Fibroblast of skin of right biceps (primary cell): ENCODE measurements at regions not wholly inside any gene's neighbourhood (a gene's known extent, or its start where the extent isn't known, plus 50 kb on each side); places are given as distances from the start of the nearest gene placed in this dataset.

Experiments used
- DNase-seq: peaks from one replicate; pipeline ENCODE4 v3.0.0-alpha.2; 2013

- DNase-seq: no peak
Measured at GRCh38 chr15:39260391-39260790, 320.5 kb upstream of the THBS1 start.

GRCh38 chr15:39260791-39261190, 320.1 kb upstream of the THBS1 start:
- no peak for DNase-seq

GRCh38 chr15:39261397-39262183, 319.3 kb upstream of the THBS1 start:
- DNase-seq: peak; percentile 79

GRCh38 chr15:39262995-39263772, 317.7 kb upstream of the THBS1 start:
- DNase-seq: peak; percentile 87

GRCh38 chr15:39265261-39265660, 315.6 kb upstream of the THBS1 start:
- peak; percentile 53 for DNase-seq

GRCh38 chr15:39266890-39267289, 314.0 kb upstream of the THBS1 start:
- peak; percentile 50 for DNase-seq

GRCh38 chr15:39267685-39268084, 313.2 kb upstream of the THBS1 start:
- DNase-seq: no peak

GRCh38 chr15:39269352-39269751, 311.5 kb upstream of the THBS1 start:
- no peak for DNase-seq

GRCh38 chr15:39269821-39270220, 311.1 kb upstream of the THBS1 start:
- DNase-seq: no peak

- no peak for DNase-seq
Measured at GRCh38 chr15:39270221-39270855, 310.5 kb upstream of the THBS1 start.

GRCh38 chr15:39270934-39271333, 309.9 kb upstream of the THBS1 start:
- DNase-seq: peak; percentile 99

- DNase-seq: no peak
Measured at GRCh38 chr15:39272901-39273300, 308.0 kb upstream of the THBS1 start.

GRCh38 chr15:39273717-39274411, 307.0 kb upstream of the THBS1 start:
- DNase-seq: peak; percentile 73

- no peak for DNase-seq
Measured at GRCh38 chr15:39275066-39275465, 305.8 kb upstream of the THBS1 start.

GRCh38 chr15:39279311-39279710, 301.6 kb upstream of the THBS1 start:
- DNase-seq: peak; percentile 60

GRCh38 chr15:39281094-39281493, 299.8 kb upstream of the THBS1 start:
- peak; percentile 59 for DNase-seq

GRCh38 chr15:39282663-39283208, 298.1 kb upstream of the THBS1 start:
- DNase-seq: peak; percentile 46

- DNase-seq: peak; percentile 67
Measured at GRCh38 chr15:39283531-39283930, 297.3 kb upstream of the THBS1 start.

GRCh38 chr15:39285071-39285470, 295.8 kb upstream of the THBS1 start:
- peak; percentile 77 for DNase-seq

- DNase-seq: peak; percentile 54
Measured at GRCh38 chr15:39285663-39286062, 295.2 kb upstream of the THBS1 start.

- peak; percentile 40 for DNase-seq
Measured at GRCh38 chr15:39286706-39287105, 294.2 kb upstream of the THBS1 start.

- DNase-seq: peak; percentile 80
Measured at GRCh38 chr15:39287322-39288195, 293.3 kb upstream of the THBS1 start.
